C4-2B (cell line): ENCODE measurements at regions not wholly inside any gene's neighbourhood (a gene's known extent, or its start where the extent isn't known, plus 50 kb on each side); places are given as distances from the start of the nearest gene placed in this dataset.

Experiments
- ZFX ChIP-seq: fragments of 450-650 bp; IDR thresholded peaks from 2 replicates; pipeline ENCODE4 v1.6.1; 2017
- TF ChIP-seq, protein P1 (sequence below): fragments of 450-650 bp; conservative IDR thresholded peaks from 2 replicates; pipeline ENCODE4 v1.5.1; 2017; ENCODE audit warnings: mild to moderate bottlenecking

DNA sequence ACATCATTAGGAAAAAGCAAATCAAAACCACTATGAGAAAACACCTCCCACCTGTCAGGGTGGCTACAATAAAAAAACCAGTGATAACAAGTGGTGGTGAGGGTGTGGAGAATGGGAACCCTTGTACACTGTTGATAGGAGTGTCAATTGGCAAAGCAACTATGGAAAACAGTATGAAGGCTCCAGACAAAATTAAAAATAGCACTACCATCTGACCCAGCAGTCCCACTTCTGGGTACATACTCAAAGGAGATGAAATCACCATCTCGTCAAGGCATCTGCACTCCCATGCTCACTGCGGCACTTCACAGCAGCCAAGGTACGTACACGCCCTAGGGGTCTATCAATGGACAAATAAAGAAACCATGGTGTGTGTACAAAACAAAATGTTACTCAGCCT lies 715.1 kb downstream of the UQCRFS1 start:
- TF ChIP-seq, protein P1, sequence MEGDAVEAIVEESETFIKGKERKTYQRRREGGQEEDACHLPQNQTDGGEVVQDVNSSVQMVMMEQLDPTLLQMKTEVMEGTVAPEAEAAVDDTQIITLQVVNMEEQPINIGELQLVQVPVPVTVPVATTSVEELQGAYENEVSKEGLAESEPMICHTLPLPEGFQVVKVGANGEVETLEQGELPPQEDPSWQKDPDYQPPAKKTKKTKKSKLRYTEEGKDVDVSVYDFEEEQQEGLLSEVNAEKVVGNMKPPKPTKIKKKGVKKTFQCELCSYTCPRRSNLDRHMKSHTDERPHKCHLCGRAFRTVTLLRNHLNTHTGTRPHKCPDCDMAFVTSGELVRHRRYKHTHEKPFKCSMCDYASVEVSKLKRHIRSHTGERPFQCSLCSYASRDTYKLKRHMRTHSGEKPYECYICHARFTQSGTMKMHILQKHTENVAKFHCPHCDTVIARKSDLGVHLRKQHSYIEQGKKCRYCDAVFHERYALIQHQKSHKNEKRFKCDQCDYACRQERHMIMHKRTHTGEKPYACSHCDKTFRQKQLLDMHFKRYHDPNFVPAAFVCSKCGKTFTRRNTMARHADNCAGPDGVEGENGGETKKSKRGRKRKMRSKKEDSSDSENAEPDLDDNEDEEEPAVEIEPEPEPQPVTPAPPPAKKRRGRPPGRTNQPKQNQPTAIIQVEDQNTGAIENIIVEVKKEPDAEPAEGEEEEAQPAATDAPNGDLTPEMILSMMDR: no peak
- no peak for TF ChIP-seq ZFX
